Activated CD4-positive, CD25-positive, alpha-beta regulatory T cell treated with anti-CD3 and anti-CD28 coated beads, Interleukin-2, amount 50 U/mL, for 24 hours (primary cell): ENCODE measurements at regions not wholly inside any gene's neighbourhood (a gene's known extent, or its start where the extent isn't known, plus 50 kb on each side); places are given as distances from the start of the nearest gene placed in this dataset.
A peak's percentile ranks its signal among the peaks of the same experiment; 100 is the strongest.
"Not testable (repeated sequence)": the region's sequence is repeated elsewhere in the genome, so short reads cannot be mapped to it uniquely, and the experiment has no call there.

Experiments
- ATAC-seq, 2 donors: fragments of 150-1000 bp; cut with Tn5 transposase; one replicate each; pipeline ENCODE4 v1.10.0; 2021; ENCODE audit warnings: mild to moderate bottlenecking in 1 of 2, moderate library complexity in 1 of 2

GRCh38 chr1:120357046-120357445 lies 57.8 kb upstream of the NBPF8 start:
- ATAC-seq, result peak; percentile 63 to 71

DNA sequence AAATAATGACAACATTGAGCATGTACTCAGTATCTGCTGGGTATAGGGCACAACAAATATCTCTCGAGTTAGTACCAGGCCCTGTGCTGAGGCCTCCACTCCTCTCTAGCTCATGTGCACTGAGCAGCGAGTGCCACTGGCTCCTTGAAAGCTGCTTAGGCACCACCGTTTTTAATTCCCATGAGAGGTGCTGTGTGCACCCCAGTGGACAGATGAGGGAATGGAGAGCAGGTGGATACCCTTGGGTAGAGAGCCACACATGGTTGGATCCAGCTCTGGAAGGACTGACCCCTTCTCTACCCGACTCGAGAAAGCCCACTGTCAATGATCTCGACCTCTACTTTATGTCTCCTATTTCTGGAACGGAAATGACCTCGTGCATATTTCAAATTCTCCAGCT lies 58.7 kb upstream of the NBPF8 start:
- not testable (repeated sequence) for ATAC-seq

GRCh38 chr1:120354618-120355184 lies 60.1 kb upstream of the NBPF8 start:
- peak; percentile 84 to 85 for ATAC-seq

DNA sequence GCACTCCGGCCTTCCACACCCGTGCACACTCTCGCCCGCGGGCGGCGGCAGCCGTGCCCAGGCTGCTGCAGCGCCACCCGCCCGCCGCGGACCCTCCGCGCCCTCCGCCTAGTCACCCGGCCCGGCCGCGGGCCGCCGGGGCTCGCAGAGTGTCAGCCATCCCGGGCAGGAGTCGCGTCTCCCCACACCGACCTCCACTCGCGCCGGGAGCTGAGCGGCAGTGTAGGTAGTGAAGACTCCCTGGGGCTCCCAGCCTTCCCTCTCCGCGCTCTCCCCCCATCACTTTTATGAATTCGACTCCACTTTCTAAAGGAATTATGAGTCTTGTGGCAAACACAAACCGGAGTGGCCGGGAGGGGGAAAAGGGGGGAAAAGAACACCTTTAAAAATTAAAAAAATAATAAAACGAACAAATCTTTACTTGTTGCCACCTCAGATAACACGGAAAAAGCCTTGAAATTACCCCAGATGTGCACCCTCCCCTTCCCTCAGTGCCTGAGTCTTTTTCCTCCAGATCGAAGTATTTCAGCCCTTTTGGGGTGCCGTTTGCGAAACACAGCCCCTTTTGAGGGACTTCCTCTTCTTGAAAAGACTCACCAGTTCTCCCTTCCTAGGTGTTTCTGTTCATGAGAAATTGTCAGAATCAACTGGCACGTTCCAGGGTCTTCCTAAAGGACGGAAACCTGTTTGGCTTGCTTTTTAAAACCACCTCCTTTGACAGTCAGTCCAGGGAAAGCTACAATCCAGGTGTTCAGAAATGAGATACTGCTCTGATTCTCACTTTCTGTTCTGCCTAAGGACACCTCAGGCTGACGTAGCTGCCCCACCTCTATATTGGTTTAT lies 72.4 kb upstream of the NBPF8 start:
- ATAC-seq, result not testable (repeated sequence)

- ATAC-seq, result not testable (repeated sequence)
These were observed 73.1 kb upstream of the NBPF8 start for GRCh38 chr1:120341756-120342155.

- not testable (repeated sequence) for ATAC-seq
These were observed 73.7 kb upstream of the NBPF8 start for GRCh38 chr1:120340838-120341751.

DNA sequence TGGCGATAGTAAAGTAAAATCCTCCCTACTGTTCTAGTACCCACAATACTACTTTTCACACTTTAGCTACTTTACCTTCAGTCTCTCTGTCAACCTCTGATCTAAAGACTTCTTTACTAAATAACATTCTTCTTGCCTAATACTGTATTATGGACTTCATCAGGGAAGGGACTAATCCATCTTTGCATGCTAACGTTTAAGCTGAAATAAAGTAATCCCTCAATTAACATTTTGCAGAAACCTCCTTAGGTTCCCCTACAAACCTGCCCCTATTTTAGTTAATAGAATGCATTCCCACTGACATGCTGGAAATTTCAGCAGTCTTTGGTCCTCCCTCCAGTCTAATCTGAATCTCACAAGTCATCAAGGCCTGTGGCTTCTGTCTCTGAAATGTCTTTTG lies 99.1 kb upstream of the NBPF8 start:
- not testable (repeated sequence) for ATAC-seq

DNA sequence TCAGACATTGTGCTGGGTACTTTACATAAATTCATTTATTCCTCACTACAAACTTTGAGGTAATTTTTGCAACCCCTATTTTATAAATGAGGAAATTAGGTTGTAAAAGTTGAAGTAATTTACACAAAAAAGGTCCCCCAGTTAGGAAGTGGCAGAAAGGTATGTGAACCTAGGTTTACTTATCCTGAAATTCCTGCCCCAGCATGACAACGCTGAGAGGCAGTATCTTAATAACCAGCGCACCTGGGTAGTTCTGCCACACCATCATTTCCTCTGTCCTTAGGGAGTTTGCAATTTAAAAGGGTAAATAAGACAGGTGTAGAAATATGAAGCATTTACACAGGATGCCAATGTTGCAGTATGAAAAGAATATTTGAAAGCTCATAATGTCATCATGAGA lies 102.9 kb upstream of the NBPF8 start:
- not testable (repeated sequence) for ATAC-seq

- ATAC-seq, result peak in 1 of 2 donors; percentile 43
These were observed 105.8 kb upstream of the NBPF8 start for GRCh38 chr1:120308940-120309578.

- not testable (repeated sequence) for ATAC-seq
These were observed 109.8 kb upstream of the NBPF8 start for GRCh38 chr1:120305046-120305445.

DNA sequence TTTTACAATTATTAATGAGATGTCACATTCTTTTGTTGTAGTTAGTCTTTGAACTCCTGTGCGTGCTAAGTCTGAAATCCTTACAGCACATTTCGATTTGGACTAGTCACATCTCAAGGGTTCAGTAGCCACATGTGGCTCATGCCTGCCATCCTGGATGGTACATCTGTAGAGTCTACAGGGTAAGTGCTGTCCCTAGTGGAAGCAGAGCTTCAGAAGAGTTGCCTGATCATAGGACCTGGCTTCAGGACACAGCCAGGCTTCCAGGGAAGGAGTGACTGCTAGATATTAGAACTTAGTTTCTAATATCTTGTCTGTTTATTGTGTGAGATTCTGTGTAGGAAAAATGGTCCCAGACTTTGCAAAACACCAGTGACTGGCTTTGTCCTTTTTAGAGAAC lies 110.5 kb upstream of the NBPF8 start:
- not testable (repeated sequence) for ATAC-seq

- not testable (repeated sequence) for ATAC-seq
These were observed 115.3 kb upstream of the NBPF8 start for GRCh38 chr1:120299433-120300057.

DNA sequence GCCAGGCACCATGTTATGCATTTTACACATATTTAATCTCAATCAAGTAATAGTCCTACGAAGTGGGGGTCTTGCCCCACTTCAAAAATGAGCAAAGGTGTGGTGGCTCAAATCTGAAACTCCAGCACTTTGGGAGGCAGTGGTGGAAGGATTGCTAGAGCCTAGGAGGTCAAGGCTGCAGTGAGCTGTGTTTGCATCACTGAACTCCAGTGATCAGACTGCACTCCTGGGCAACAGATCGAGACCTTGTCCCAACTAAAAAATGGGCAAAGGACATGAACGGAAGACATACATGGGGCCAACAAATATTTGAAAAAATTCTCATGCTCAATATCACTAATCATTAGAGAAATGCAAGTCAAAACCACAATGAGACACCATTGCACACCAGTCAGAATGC lies 116.3 kb upstream of the NBPF8 start:
- not testable (repeated sequence) for ATAC-seq

DNA sequence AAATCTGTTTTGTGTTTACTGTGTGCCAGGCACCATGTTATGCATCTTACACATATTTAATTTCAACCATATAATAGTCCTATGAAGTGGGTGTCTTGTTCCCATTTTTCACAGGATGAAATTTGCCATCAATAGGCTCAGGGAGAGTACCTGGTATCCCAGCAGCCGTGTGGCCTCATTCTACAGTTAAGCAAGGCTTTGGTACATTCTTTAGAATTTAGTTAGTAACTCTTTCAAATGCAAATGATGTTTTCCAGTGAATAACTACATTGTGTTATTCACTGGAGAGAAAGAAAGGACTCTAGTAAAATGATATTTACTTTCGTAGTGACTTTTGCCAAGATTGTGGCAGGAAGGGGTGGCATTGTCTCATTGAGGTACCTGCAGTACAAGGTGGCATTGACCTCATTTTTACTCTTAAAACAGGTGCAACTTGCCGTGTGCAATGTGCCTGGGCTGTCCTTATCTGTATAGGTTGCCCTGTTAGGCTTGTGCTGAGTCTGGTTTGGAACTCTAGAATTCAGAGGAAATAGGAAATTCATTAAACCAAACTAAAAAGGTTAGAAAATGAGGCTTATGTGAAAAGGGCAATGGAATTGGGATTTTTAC lies 117.4 kb upstream of the NBPF8 start:
- not testable (repeated sequence) for ATAC-seq

DNA sequence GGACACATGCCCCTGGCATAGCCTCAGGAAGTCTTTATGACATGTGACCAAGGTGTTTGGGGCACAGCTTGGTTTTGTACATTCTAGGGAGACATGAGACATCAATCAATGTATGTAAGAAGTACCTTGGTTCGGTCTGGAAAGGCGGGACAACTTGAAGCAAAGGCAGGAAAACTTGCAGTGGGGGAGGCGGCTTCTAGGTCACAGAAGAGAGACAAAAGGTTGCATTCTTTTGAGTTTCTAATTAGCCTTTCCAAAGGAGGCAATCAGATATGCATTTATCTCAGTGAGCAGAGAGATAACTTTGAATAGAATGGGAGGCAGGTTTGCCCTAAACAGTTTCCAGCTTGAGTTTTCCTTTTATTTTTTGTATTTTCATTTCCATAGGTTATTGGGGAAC lies 113.8 kb upstream of the SEC22B start:
- ATAC-seq, result not testable (repeated sequence)

DNA sequence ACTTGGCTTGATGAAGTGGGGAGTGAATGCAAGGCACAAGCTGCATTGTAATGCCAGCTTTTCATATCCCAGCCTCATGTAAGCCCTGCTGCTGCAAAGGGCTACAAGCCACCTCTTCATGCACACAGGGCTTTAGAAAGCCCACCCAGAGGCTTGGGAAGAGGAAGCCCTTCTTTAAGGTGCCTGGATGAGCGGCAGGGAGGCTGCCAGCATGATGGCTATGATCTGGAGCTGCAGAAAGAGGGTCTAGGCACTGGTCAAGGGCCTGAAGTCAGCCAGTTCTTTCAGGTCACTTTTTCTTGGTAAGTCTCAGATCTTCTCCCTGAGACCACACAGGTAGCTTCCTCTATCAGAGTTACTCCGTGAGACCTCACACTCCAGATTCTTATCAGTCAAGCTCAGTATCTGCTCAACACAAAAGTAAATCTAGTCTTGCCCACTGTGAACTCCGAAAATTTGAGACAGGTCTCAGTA lies 113.3 kb upstream of the SEC22B start:
- not testable (repeated sequence) for ATAC-seq

- ATAC-seq, result not testable (repeated sequence)
These were observed 112.7 kb upstream of the SEC22B start for GRCh38 chr1:120288814-120289600.

DNA sequence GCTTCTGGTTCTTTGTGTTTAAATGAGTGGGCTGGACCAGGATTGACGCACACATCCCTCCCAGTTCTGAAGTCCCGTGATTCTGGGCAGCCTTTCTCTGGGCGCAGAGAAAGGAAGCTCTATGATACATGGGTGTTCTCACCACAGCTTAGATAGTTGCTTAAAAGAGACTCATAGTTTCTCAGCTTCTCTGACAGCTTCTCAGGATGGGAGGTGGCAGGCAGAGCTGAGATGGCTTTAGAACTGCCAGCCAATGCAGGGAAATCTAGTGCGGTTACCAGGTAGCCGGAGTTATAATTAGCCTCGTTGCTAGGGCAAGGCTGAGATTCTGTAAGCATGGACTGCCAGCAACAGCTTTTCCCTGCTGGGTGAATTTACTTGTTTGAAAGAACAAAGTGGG lies 111.8 kb upstream of the SEC22B start:
- peak in 1 of 2 donors; percentile 13 for ATAC-seq

DNA sequence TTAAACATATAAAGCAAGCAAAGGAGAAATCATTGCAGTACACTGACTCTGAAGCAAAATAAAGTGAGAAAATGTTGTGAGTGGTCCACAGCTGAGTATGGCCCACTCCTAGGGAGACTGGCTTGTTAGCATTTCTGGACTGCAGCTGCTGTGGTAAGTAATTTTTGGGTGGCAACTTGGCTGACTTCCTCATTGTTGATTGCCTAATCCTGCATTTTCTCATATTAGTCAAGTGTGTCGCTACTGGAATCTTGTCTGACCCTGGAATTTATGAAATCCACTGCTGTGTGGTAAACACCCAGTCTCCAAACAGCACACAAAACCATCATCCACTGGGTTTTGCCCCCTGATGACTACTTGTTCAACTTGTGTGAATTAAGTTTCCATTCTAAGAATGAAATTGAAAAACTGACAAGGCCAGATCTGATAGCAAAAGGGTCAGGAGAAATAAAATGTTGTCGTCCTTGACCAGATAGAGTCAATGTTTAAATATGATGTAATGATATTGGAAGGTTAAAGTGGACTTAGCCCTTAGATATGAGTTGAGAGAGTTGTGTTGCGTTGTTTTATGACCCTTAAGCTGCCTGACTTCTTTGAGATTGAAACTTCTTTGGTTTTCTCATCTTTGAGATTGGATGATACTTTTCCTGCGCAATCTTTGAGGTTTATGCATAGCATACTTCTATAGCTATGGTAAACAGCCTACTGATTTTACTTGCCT lies 106.6 kb upstream of the SEC22B start:
- not testable (repeated sequence) for ATAC-seq

GRCh38 chr1:120278259-120278610 lies 101.9 kb upstream of the SEC22B start:
- ATAC-seq, result not testable (repeated sequence)
